ENCODE measurements at regions not wholly inside any gene's neighbourhood (a gene's known extent, or its start where the extent isn't known, plus 50 kb on each side); places are given as distances from the start of the nearest gene placed in this dataset.
A peak's percentile ranks its signal among the peaks of the same experiment; 100 is the strongest.

GRCh38 chr9:134550584-134550983 is 91.0 kb upstream of the COL5A1 start:
- Histone ChIP-seq H3K4me1 (no peaks in the 10 kb centered on the region), H3K36me3 (replicated peaks in 1 of 2; ENCODE audit: insufficient read depth in 1 of 2, low read depth in 2 of 2) (no peaks in the 10 kb centered on the region), H3K4me3 (no peak overlapping the region), H3K27me3 (no peaks in the 10 kb centered on the region), H3K27ac (no peak overlapping the region), H3K9me3 (no peaks in the 10 kb centered on the region)
- intact Hi-C loops (cut with DNase I), result no loop called here
- DNase-seq (no peak), ATAC-seq (no peak)
- TF ChIP-seq POLR2A (IDR thresholded peaks at IDR 0.05), result no peak
- no peak for TF ChIP-seq CTCF (IDR thresholded peaks at IDR 0.05)
- WGBS, 2 donors, result 67 to 69% methylated on average over 10 of the region's 10 CpGs

GRCh38 chr9:134551176-134551575 is 90.4 kb upstream of the COL5A1 start:
- WGBS, 2 donors, result 72 to 78% methylated on average over 17 to 23 of the region's 23 CpGs
- ATAC-seq, result no peak
- DNase-seq, result no peak

GRCh38 chr9:134551644-134552348 is 89.8 kb upstream of the COL5A1 start:
- TF ChIP-seq POLR2A (IDR thresholded peaks at IDR 0.05) (no peak), CTCF (IDR thresholded peaks at IDR 0.05) (no peak)
- intact Hi-C loops (cut with DNase I), result no loop called here
- Histone ChIP-seq H3K4me1 (no peaks in the 10 kb centered on the region), H3K9me3 (no peaks in the 10 kb centered on the region), H3K36me3 (replicated peaks in 1 of 2; ENCODE audit: insufficient read depth in 1 of 2, low read depth in 2 of 2) (no peaks in the 10 kb centered on the region), H3K4me3 (no peak overlapping the region), H3K27ac (no peak overlapping the region), H3K27me3 (no peaks in the 10 kb centered on the region)
- DNase-seq, result peak in 2 of 4 donors; percentile 19 to 31
- peak; percentile 33 for ATAC-seq
- WGBS, 2 donors, result 41 to 50% methylated on average over 19 to 24 of the region's 24 CpGs

More at GRCh38 chr9:134551176-134551575, 90.4 kb upstream of the COL5A1 start:
- H3K9me3 ChIP-seq, result no peaks in the 10 kb centered on the region
- no peaks in the 10 kb centered on the region for H3K4me1 ChIP-seq
- no peak overlapping the region for H3K27ac ChIP-seq
- intact Hi-C loops (cut with DNase I), result no loop called here
- TF ChIP-seq CTCF (IDR thresholded peaks at IDR 0.05), result no peak
- TF ChIP-seq POLR2A (IDR thresholded peaks at IDR 0.05), result no peak
- no peak overlapping the region for H3K4me3 ChIP-seq
- H3K27me3 ChIP-seq, result no peaks in the 10 kb centered on the region
- H3K36me3 ChIP-seq (replicated peaks in 1 of 2; ENCODE audit: insufficient read depth in 1 of 2, low read depth in 2 of 2), result no peaks in the 10 kb centered on the region

- 49 to 59% methylated on average over 4 to 9 of the region's 9 CpGs for WGBS, 2 donors
- TF ChIP-seq POLR2A (IDR thresholded peaks at IDR 0.05) (no peak), CTCF (IDR thresholded peaks at IDR 0.05) (no peak)
- H3K4me1 ChIP-seq, result no peaks in the 10 kb centered on the region
- no peaks in the 10 kb centered on the region for H3K9me3 ChIP-seq
- no peak overlapping the region for H3K4me3 ChIP-seq
- H3K27me3 ChIP-seq, result no peaks in the 10 kb centered on the region
- no peak for ATAC-seq
- H3K36me3 ChIP-seq (replicated peaks in 1 of 2; ENCODE audit: insufficient read depth in 1 of 2, low read depth in 2 of 2), result no peaks in the 10 kb centered on the region
- H3K27ac ChIP-seq, result no peak overlapping the region
- intact Hi-C loops (cut with DNase I), result no loop called here
- no peak for DNase-seq
Measured at GRCh38 chr9:134552349-134552990, 89.1 kb upstream of the COL5A1 start.

Data from body of pancreas (tissue), 4 donors.